ENCODE measurements at regions not wholly inside any gene's neighbourhood (a gene's known extent, or its start where the extent isn't known, plus 50 kb on each side); places are given as distances from the start of the nearest gene placed in this dataset.

DNA sequence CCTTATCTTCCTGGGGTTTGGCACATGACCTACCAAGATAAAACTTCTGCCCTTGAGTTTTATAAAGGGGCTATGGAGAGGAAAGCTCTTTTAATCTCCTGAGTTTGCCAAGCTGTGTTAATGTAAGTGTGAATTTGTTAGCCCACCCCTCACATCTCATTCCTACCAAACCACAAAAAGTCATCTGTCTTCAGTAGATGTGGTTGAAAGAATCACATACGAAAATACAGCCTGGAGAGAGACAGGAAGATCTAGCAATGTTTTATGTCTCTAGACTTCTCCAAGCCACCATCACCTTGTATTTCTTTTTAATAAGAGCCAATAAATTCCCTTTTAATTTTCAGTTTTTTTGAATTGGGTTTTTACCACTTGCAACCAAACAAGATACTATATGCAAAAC lies 68.9 kb upstream of the ZNF280D start:
- WGBS, 2 donors: 83 to 87% methylated on average over 1 of the region's 1 CpG
- DNase-seq (ENCODE audit: low spot score in 2 of 2): no peak
- no peak overlapping the region for H3K4me3 ChIP-seq (ENCODE audit: low read depth, poor library complexity, severe bottlenecking)
- intact Hi-C loops (cut with DNase I; ENCODE audit: low total_unique reads): no loop called here
- no peak for TF ChIP-seq POLR2A (IDR thresholded peaks at IDR 0.05)
- TF ChIP-seq, protein P1, sequence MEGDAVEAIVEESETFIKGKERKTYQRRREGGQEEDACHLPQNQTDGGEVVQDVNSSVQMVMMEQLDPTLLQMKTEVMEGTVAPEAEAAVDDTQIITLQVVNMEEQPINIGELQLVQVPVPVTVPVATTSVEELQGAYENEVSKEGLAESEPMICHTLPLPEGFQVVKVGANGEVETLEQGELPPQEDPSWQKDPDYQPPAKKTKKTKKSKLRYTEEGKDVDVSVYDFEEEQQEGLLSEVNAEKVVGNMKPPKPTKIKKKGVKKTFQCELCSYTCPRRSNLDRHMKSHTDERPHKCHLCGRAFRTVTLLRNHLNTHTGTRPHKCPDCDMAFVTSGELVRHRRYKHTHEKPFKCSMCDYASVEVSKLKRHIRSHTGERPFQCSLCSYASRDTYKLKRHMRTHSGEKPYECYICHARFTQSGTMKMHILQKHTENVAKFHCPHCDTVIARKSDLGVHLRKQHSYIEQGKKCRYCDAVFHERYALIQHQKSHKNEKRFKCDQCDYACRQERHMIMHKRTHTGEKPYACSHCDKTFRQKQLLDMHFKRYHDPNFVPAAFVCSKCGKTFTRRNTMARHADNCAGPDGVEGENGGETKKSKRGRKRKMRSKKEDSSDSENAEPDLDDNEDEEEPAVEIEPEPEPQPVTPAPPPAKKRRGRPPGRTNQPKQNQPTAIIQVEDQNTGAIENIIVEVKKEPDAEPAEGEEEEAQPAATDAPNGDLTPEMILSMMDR (IDR thresholded peaks at IDR 0.05): no peak

DNA sequence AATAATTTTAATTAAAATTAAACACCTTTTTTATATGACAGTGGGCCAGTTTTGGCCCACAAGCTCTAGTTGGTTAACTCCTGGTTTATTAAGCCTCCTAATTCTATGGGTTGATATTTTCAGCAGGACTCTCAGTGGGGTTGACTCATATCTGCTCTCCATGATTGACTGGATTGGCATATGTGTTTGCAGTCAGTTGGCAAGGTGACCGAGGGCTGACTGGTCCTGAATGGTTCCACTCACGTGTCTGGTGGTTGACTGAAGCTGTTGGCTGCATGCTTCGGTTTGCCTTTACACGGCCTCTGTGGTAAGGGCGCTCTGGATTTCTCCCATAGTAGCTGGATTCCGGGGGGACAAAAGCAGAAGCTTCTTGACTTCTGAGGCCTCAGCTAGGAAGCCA lies 65.3 kb upstream of the ZNF280D start:
- TF ChIP-seq, protein P1 (IDR thresholded peaks at IDR 0.05): no peak
- TF ChIP-seq POLR2A (IDR thresholded peaks at IDR 0.05): no peak

DNA sequence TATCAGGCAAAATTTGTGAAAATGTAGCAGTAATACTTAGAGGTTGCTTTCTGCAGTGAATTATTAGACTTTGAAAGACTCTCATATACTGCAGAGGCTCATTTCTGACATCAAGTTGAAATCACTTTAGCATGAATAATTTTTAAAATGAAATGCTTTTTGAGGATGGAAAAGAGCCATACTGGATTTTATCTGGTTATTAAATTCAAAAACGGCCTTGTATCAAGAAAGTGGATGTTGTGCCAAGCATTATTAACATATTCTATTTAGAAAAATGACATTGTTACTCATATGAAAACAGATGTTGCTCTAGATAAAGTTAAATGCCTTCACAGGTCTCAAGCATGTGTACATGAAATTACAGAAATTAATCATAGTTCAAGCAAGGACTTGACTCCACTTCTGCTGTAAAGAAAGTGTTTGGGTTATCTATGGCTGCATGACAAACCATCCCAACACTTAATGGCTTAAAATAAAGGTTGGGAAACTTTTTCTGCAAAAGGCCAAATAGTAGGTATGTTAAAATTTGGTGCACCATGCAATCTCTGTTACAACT lies 64.5 kb upstream of the ZNF280D start:
- no peak overlapping the region for H3K4me3 ChIP-seq (ENCODE audit: low read depth, poor library complexity, severe bottlenecking)
- WGBS, 2 donors: 24 to 29% methylated on average over 1 of the region's 1 CpG
- DNase-seq (ENCODE audit: low spot score in 2 of 2): no peak

More for the DNA sequence above, 65.3 kb upstream of the ZNF280D start:
- WGBS, 2 donors: 52 to 62% methylated on average over 6 of the region's 6 CpGs
- no peak overlapping the region for H3K4me3 ChIP-seq (ENCODE audit: low read depth, poor library complexity, severe bottlenecking)
- intact Hi-C loops (cut with DNase I; ENCODE audit: low total_unique reads): no loop called here
- DNase-seq (ENCODE audit: low spot score in 2 of 2): no peak

DNA sequence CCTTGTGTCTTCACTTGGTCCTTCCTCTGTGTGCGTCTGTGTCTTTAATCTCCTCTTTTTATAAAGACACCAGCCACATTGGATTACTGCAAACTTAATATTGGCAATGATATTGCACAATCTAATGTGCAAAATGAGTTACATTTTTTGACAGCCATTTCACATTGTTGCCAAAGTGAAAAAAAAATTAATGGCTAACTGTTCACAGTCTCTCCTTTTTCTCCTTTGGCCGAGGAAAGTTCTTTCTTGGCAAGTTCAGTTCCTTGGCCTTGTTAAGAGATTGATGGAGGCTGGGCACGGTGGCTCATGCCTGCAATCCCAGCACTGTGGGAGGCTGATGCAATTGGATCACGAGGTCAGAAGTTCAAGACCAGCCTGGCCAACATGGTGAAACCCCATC lies 62.2 kb upstream of the ZNF280D start:
- 30 to 32% methylated on average over 4 of the region's 4 CpGs for WGBS, 2 donors
- no peak overlapping the region for H3K4me3 ChIP-seq (ENCODE audit: low read depth, poor library complexity, severe bottlenecking)
- no peak for TF ChIP-seq POLR2A (IDR thresholded peaks at IDR 0.05)
- TF ChIP-seq, protein P1 (IDR thresholded peaks at IDR 0.05): no peak
- intact Hi-C loops (cut with DNase I; ENCODE audit: low total_unique reads): no loop called here
- DNase-seq (ENCODE audit: low spot score in 2 of 2): no peak

More for the DNA sequence above, 64.5 kb upstream of the ZNF280D start:
- intact Hi-C loops (cut with DNase I; ENCODE audit: low total_unique reads): no loop called here
- TF ChIP-seq, protein P1 (IDR thresholded peaks at IDR 0.05): no peak
- TF ChIP-seq POLR2A (IDR thresholded peaks at IDR 0.05): no peak

DNA sequence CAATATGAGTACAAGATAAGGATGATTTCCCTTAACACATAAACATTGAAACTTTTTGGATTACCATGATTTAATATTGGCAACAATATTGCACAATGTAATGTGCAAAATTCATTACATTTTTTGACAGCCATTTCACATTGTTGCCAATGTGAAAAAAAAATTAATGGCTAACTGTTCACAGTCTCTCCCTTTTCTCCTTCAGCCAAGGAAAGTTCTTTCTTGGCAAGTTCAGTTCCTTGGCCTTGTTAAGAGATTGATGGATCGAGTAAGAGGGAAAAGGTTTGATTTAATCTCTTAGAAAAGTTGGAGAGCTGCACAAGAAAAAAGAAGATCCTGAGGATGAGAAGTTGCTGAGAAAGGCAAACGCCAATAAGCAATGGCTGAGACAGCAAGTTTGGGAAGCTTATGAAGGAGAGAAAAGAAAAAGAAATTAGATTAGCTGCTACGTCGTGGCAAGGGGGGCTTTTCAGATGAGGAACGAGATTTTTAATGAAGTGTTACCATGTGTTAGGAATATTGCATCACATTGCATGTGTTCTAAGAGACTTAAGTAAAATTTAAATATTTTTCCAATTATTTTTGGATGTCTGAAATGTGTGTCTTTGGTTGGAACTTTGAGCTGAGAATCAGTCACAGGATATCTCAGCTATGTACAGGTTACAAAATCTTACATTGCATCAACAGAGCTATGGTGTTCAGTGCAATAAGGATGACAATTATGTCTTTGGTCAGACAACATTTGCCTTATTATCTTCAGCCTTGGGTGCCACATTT lies 61.4 kb upstream of the ZNF280D start:
- no peak for DNase-seq (ENCODE audit: low spot score in 2 of 2)
- 43 to 47% methylated on average over 5 of the region's 5 CpGs for WGBS, 2 donors

More for the DNA sequence above, 61.4 kb upstream of the ZNF280D start:
- H3K4me3 ChIP-seq (ENCODE audit: low read depth, poor library complexity, severe bottlenecking): no peak overlapping the region
- intact Hi-C loops (cut with DNase I; ENCODE audit: low total_unique reads): no loop called here
- TF ChIP-seq POLR2A (IDR thresholded peaks at IDR 0.05): no peak
- TF ChIP-seq, protein P1 (IDR thresholded peaks at IDR 0.05): no peak
